ENCODE measurements at regions not wholly inside any gene's neighbourhood (a gene's known extent, or its start where the extent isn't known, plus 50 kb on each side); places are given as distances from the start of the nearest gene placed in this dataset.
"Not testable (repeated sequence)": the region's sequence is repeated elsewhere in the genome, so short reads cannot be mapped to it uniquely, and the experiment has no call there.

- FAIRE-seq; BruUV-seq (replicated peaks); H3K79me2 ChIP-seq (ENCODE audit: control insufficient read depth, insufficient read depth, low read length); dilution Hi-C loops (cut with MboI; ENCODE audit: extremely low pct_ligation_motif_present, low sequenced_read_pairs); POLR2A ChIA-PET; H3K9me3 ChIP-seq (replicated peaks; ENCODE audit: control insufficient read depth, insufficient read depth, low read length); H3K27ac ChIP-seq (ENCODE audit: insufficient read depth, low read depth, low read length); H4K20me1 ChIP-seq (replicated peaks; ENCODE audit: control insufficient read depth, extremely low read depth, insufficient read depth, low read length); H2AFZ ChIP-seq (ENCODE audit: low read depth, low read length); H3K9me1 ChIP-seq (replicated peaks; ENCODE audit: control insufficient read depth, extremely low read depth, insufficient read depth, low read length); H3K4me3 ChIP-seq (replicated peaks in 1 of 3; ENCODE audit: insufficient read depth in 1 of 3, low read depth in 1 of 3, low read length in 3 of 3); H3K36me3 ChIP-seq (ENCODE audit: control insufficient read depth in 2 of 2, extremely low read depth in 1 of 2, insufficient read depth in 2 of 2, low read length in 2 of 2); DNase-seq (ENCODE audit: low read depth, low spot score); H3K9ac ChIP-seq (replicated peaks; ENCODE audit: extremely low read depth, insufficient read depth, low read length); H3K4me2 ChIP-seq (ENCODE audit: insufficient read depth, low read length); H3K27me3 ChIP-seq (ENCODE audit: control insufficient read depth in 2 of 2, insufficient read depth in 2 of 2, low read length in 2 of 2); H3K4me1 ChIP-seq (ENCODE audit: control insufficient read depth, extremely low read depth, insufficient read depth, low read length); CTCF ChIA-PET: not testable (repeated sequence)
- intact Hi-C loops (cut with micrococcal nuclease) = loop anchor here (5.0 kb wide), 1 partner anchor 544 kb away; the partner anchor contains the start of gene ZNF248
Measured at GRCh38 chr10:38401565-38401964, 307.4 kb downstream of the ZNF37A start.

- DNase-seq (ENCODE audit: low read depth, low spot score) (peak; percentile 96), FAIRE-seq (peak; percentile 28)
- TF ChIP-seq POLR2AphosphoS5 (IDR thresholded peaks at IDR 0.05; ENCODE audit: insufficient read depth, low read depth, low read length) = peak; percentile 35
- Histone ChIP-seq H3K9ac (replicated peaks; ENCODE audit: extremely low read depth, insufficient read depth, low read length) (peak overlapping the region; percentile 87), H3K27ac (ENCODE audit: insufficient read depth, low read depth, low read length) (peak overlapping the region; percentile 84), H3K4me3 (replicated peaks in 1 of 3; ENCODE audit: insufficient read depth in 1 of 3, low read depth in 1 of 3, low read length in 3 of 3) (peak overlapping the region; percentile 34 to 72 (median 48)), H3K4me2 (ENCODE audit: insufficient read depth, low read length) (peak overlapping the region; percentile 61), H2AFZ (ENCODE audit: low read depth, low read length) (peak overlapping the region; percentile 83)
- H3K9me3 ChIP-seq (replicated peaks; ENCODE audit: control insufficient read depth, insufficient read depth, low read length); H3K79me2 ChIP-seq (ENCODE audit: control insufficient read depth, insufficient read depth, low read length); H3K36me3 ChIP-seq (ENCODE audit: control insufficient read depth in 2 of 2, extremely low read depth in 1 of 2, insufficient read depth in 2 of 2, low read length in 2 of 2); CTCF ChIA-PET; dilution Hi-C loops (cut with MboI; ENCODE audit: extremely low pct_ligation_motif_present, low sequenced_read_pairs); H3K9me1 ChIP-seq (replicated peaks; ENCODE audit: control insufficient read depth, extremely low read depth, insufficient read depth, low read length); H3K27me3 ChIP-seq (ENCODE audit: control insufficient read depth in 2 of 2, insufficient read depth in 2 of 2, low read length in 2 of 2); POLR2A ChIA-PET; H3K4me1 ChIP-seq (ENCODE audit: control insufficient read depth, extremely low read depth, insufficient read depth, low read length); H4K20me1 ChIP-seq (replicated peaks; ENCODE audit: control insufficient read depth, extremely low read depth, insufficient read depth, low read length): not testable (repeated sequence)
- BruUV-seq (replicated peaks) = TSS peak; percentile 55
- intact Hi-C loops (cut with micrococcal nuclease) = loop anchor here (5.0 kb wide), 1 partner anchor 545 kb away; the partner anchor contains the start of gene ZNF248
Measured at GRCh38 chr10:38402442-38403346, 308.6 kb downstream of the ZNF37A start.

- TSS peak; percentile 87 for BruUV-seq (replicated peaks)
Measured at GRCh38 chr10:38403347-38404117, 309.4 kb downstream of the ZNF37A start.

More at GRCh38 chr10:38403347-38404117, 309.4 kb downstream of the ZNF37A start:
- H3K9me1 ChIP-seq (replicated peaks; ENCODE audit: control insufficient read depth, extremely low read depth, insufficient read depth, low read length); POLR2A ChIA-PET; H3K79me2 ChIP-seq (ENCODE audit: control insufficient read depth, insufficient read depth, low read length); H3K27me3 ChIP-seq (ENCODE audit: control insufficient read depth in 2 of 2, insufficient read depth in 2 of 2, low read length in 2 of 2); H3K9me3 ChIP-seq (replicated peaks; ENCODE audit: control insufficient read depth, insufficient read depth, low read length); H3K36me3 ChIP-seq (ENCODE audit: control insufficient read depth in 2 of 2, extremely low read depth in 1 of 2, insufficient read depth in 2 of 2, low read length in 2 of 2); FAIRE-seq; H3K4me1 ChIP-seq (ENCODE audit: control insufficient read depth, extremely low read depth, insufficient read depth, low read length); dilution Hi-C loops (cut with MboI; ENCODE audit: extremely low pct_ligation_motif_present, low sequenced_read_pairs); H4K20me1 ChIP-seq (replicated peaks; ENCODE audit: control insufficient read depth, extremely low read depth, insufficient read depth, low read length); CTCF ChIA-PET: not testable (repeated sequence)
- Histone ChIP-seq H2AFZ (ENCODE audit: low read depth, low read length) (peak overlapping the region; percentile 64), H3K4me2 (ENCODE audit: insufficient read depth, low read length) (peak overlapping the region; percentile 30), H3K9ac (replicated peaks; ENCODE audit: extremely low read depth, insufficient read depth, low read length) (peak overlapping the region; percentile 34), H3K4me3 (replicated peaks in 1 of 3; ENCODE audit: insufficient read depth in 1 of 3, low read depth in 1 of 3, low read length in 3 of 3) (peak overlapping the region in 2 of 3 experiments; percentile 15 to 47), H3K27ac (ENCODE audit: insufficient read depth, low read depth, low read length) (peak overlapping the region; percentile 84)
- peak; percentile 32 for DNase-seq (ENCODE audit: low read depth, low spot score)
- intact Hi-C loops (cut with micrococcal nuclease) = loop anchor here (5.0 kb wide), 1 partner anchor 546 kb away; the partner anchor contains the start of gene ZNF248

All from endothelial cell of umbilical vein (primary cell).